ENCODE measurements at regions not wholly inside any gene's neighbourhood (a gene's known extent, or its start where the extent isn't known, plus 50 kb on each side); places are given as distances from the start of the nearest gene placed in this dataset.

GRCh38 chr13:109602356-109602755 is 184.0 kb downstream of the IRS2 start:
- no peak for TF ChIP-seq CTCF (IDR thresholded peaks at IDR 0.05)
- TF ChIP-seq POLR2A (IDR thresholded peaks at IDR 0.05): no peak
- TF ChIP-seq EP300 (IDR thresholded peaks at IDR 0.05): no peak
- TF ChIP-seq POLR2AphosphoS5 (IDR thresholded peaks at IDR 0.05): no peak
- no peaks in the 10 kb centered on the region for H3K9me3 ChIP-seq
- no peak overlapping the region for H3K4me3 ChIP-seq
- no peak overlapping the region for H3K27ac ChIP-seq
- H3K4me1 ChIP-seq: no peaks in the 10 kb centered on the region
- ATAC-seq: no peak
- H3K36me3 ChIP-seq: no peaks in the 10 kb centered on the region
- 62 to 98% methylated on average over 3 to 5 of the region's 5 CpGs for WGBS, 2 donors (ENCODE audit: low coverage in 1 of 2)
- no peaks in the 10 kb centered on the region for H3K27me3 ChIP-seq

- Histone ChIP-seq H3K9me3 (no peaks in the 10 kb centered on the region), H3K4me3 (no peak overlapping the region), H3K27ac (no peak overlapping the region), H3K36me3 (no peaks in the 10 kb centered on the region), H3K4me1 (no peaks in the 10 kb centered on the region), H3K27me3 (no peaks in the 10 kb centered on the region)
- TF ChIP-seq POLR2AphosphoS5 (IDR thresholded peaks at IDR 0.05) (no peak), POLR2A (IDR thresholded peaks at IDR 0.05) (no peak), CTCF (IDR thresholded peaks at IDR 0.05) (no peak), EP300 (IDR thresholded peaks at IDR 0.05) (no peak)
- no peak for ATAC-seq
- WGBS, 2 donors (ENCODE audit: low coverage in 1 of 2): 66 to 80% methylated on average over 11 of the region's 11 CpGs
Measured at GRCh38 chr13:109599901-109600657, 186.3 kb downstream of the IRS2 start.

- H3K27me3 ChIP-seq: no peaks in the 10 kb centered on the region
- WGBS, 2 donors (ENCODE audit: low coverage in 1 of 2): 58 to 73% methylated on average over 2 of the region's 2 CpGs
- H3K36me3 ChIP-seq: no peaks in the 10 kb centered on the region
- TF ChIP-seq POLR2AphosphoS5 (IDR thresholded peaks at IDR 0.05) (no peak), EP300 (IDR thresholded peaks at IDR 0.05) (no peak), CTCF (IDR thresholded peaks at IDR 0.05) (no peak), POLR2A (IDR thresholded peaks at IDR 0.05) (no peak)
- no peaks in the 10 kb centered on the region for H3K4me1 ChIP-seq
- H3K4me3 ChIP-seq: no peak overlapping the region
- ATAC-seq: no peak
- H3K9me3 ChIP-seq: no peaks in the 10 kb centered on the region
- no peak overlapping the region for H3K27ac ChIP-seq
Measured at GRCh38 chr13:109595471-109595870, 190.9 kb downstream of the IRS2 start.

GRCh38 chr13:109593230-109593629 is 193.2 kb downstream of the IRS2 start:
- WGBS, 2 donors (ENCODE audit: low coverage in 1 of 2): 85 to 89% methylated on average over 3 of the region's 3 CpGs
- no peak for TF ChIP-seq EP300 (IDR thresholded peaks at IDR 0.05)
- no peak for TF ChIP-seq CTCF (IDR thresholded peaks at IDR 0.05)
- no peak for TF ChIP-seq POLR2AphosphoS5 (IDR thresholded peaks at IDR 0.05)
- no peak for TF ChIP-seq POLR2A (IDR thresholded peaks at IDR 0.05)
- no peak for ATAC-seq
- H3K4me1 ChIP-seq: no peaks in the 10 kb centered on the region
- H3K27me3 ChIP-seq: no peaks in the 10 kb centered on the region
- H3K36me3 ChIP-seq: no peaks in the 10 kb centered on the region
- no peaks in the 10 kb centered on the region for H3K9me3 ChIP-seq
- H3K27ac ChIP-seq: no peak overlapping the region
- H3K4me3 ChIP-seq: no peak overlapping the region

GRCh38 chr13:109592770-109593169 is 193.6 kb downstream of the IRS2 start:
- WGBS, 2 donors (ENCODE audit: low coverage in 1 of 2): 56 to 61% methylated on average over 4 of the region's 4 CpGs
- Histone ChIP-seq H3K27me3 (no peaks in the 10 kb centered on the region), H3K36me3 (no peaks in the 10 kb centered on the region), H3K4me3 (no peak overlapping the region), H3K9me3 (no peaks in the 10 kb centered on the region), H3K27ac (no peak overlapping the region), H3K4me1 (no peaks in the 10 kb centered on the region)
- no peak for TF ChIP-seq POLR2AphosphoS5 (IDR thresholded peaks at IDR 0.05)
- no peak for TF ChIP-seq EP300 (IDR thresholded peaks at IDR 0.05)
- no peak for TF ChIP-seq POLR2A (IDR thresholded peaks at IDR 0.05)
- TF ChIP-seq CTCF (IDR thresholded peaks at IDR 0.05): no peak
- no peak for ATAC-seq

Measured in gastroesophageal sphincter (tissue), 4 donors.